Breast epithelium (tissue), 4 donors: ENCODE measurements at regions not wholly inside any gene's neighbourhood (a gene's known extent, or its start where the extent isn't known, plus 50 kb on each side); places are given as distances from the start of the nearest gene placed in this dataset.

Experiments used
- DNase-seq, 2 donors: peaks; one replicate each; pipeline ENCODE4 v3.0.0-alpha.2; 2019; ENCODE audit warnings: low spot score in 2 of 2
- H3K27ac ChIP-seq, 2 donors: fragments of 200-600 bp; sonication (generic) in 1 of 2; one replicate each; pipeline ENCODE4 v1.5.1; 2016 to 2019; ENCODE audit warnings: mild to moderate bottlenecking in 1 of 2
- H3K27me3 ChIP-seq, 2 donors: fragments of 200-600 bp; sonication (generic) in 1 of 2; one replicate each; pipeline versions ENCODE4 v1.5.1 to v1.6.0; 2017 to 2019; ENCODE audit warnings: control low read depth in 1 of 2, mild to moderate bottlenecking in 1 of 2
- H3K36me3 ChIP-seq: fragments of 200-600 bp; one replicate; pipeline ENCODE4 v1.5.1; 2019
- H3K4me1 ChIP-seq, 2 donors: fragments of 200-600 bp; sonication (generic); one replicate each; pipeline ENCODE4 v1.5.1; 2016 to 2019; ENCODE audit warnings: control low read depth in 1 of 2
- H3K4me3 ChIP-seq, 3 donors: fragments of 200-600 bp; sonication (generic); 1 replicate in 2 of 3; 2 replicates in 1 of 3; pipeline ENCODE4 v1.5.1; 2016 to 2019; ENCODE audit warnings: mild to moderate bottlenecking in 3 of 3, moderate library complexity in 2 of 3
- H3K9me3 ChIP-seq, 2 donors: fragments of 200-600 bp; sonication (generic) in 1 of 2; one replicate each; pipeline ENCODE4 v1.5.1; 2016 to 2019; ENCODE audit warnings: control low read depth in 1 of 2
- CTCF ChIP-seq, 3 donors: fragments of 450-650 bp; IDR thresholded peaks; one replicate each; pipeline ENCODE4 v1.5.1; 2016 to 2017; ENCODE audit warnings: antibody characterized with exemption in 3 of 3, mild to moderate bottlenecking in 3 of 3, moderate library complexity in 3 of 3
- POLR2A ChIP-seq: fragments of 450-650 bp; IDR thresholded peaks from one replicate; pipeline ENCODE4 v1.6.1; 2016; ENCODE audit warnings: antibody characterized with exemption, mild to moderate bottlenecking, moderate library complexity
- POLR2AphosphoS5 ChIP-seq, 3 donors: sonication (generic); formaldehyde crosslinking; IDR thresholded peaks; one replicate each; pipeline ENCODE4 v1.6.1; 2017; ENCODE audit warnings: antibody characterized with exemption in 3 of 3
- intact Hi-C: fragments of 100-400 bp; cut with DNase I; formaldehyde crosslinking; loops from one replicate; pipeline ENCODE4 v1.15.1; 2023; ENCODE audit warnings: low total_unique reads

DNA sequence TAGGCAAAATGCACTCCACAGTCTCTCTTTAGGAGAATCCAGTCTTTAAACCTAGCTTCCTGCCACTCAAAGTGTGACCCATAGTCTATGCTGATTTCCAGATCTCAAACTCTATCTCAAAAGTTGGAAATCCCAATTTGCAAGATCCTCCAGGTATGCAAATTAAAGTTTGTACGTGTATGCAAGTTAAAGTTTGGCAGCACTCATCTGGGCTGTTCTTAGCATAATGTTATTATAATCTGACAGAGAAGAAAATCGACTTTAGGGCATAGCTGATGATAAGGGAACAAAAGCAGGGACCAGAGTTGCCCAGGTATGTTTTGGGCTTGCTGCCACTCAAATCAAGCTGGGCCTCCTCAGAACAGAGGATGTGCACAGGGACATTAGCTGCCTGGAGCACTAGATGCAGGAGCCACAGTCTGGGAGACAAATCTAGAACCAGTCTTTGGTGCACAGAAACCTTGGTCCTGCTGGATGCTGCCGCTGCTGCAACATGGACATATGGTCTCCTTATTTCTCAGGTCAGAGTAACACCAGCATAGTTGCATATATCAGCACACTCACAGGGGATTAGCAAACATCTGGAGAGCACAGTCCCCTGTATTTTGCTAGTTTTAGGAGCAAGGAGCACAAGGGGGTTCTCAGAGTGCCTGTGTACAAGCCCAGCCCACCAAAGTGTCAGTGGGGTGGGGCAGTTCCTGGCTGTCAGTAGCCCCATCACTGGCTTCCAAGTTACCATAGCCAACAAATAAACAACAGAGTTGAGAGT, 242.6 kb downstream of the TTC32 start:
- Histone ChIP-seq H3K4me3 (no peak overlapping the region), H3K27ac (no peak overlapping the region), H3K9me3 (no peaks in the 10 kb centered on the region), H3K27me3 (no peaks in the 10 kb centered on the region), H3K4me1 (no peaks in the 10 kb centered on the region), H3K36me3 (no peaks in the 10 kb centered on the region)
- no peak for DNase-seq
- no peak for TF ChIP-seq CTCF (IDR thresholded peaks at IDR 0.05)
- TF ChIP-seq POLR2A = no peak
- intact Hi-C loops = no loop called here

DNA sequence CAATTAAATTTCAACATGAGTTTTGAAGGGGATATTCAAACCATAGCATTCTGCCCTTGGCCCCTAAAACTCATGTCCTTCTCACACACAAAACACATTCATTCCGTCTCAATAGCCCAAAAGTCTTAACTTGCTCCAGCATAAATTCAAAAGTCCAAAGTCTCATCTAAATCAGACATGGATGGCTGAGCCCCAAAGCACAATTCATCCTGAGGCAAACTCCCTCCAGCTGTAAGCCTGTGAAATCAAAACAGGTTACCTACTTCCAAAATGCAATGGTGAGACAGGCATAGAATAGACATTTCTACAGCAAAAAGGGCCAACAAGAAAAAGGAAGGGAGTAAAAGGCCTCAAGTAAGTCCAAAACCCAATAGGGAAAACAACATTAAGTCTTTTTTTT, 245.8 kb downstream of the TTC32 start:
- no peak overlapping the region for H3K27ac ChIP-seq
- TF ChIP-seq POLR2AphosphoS5 (IDR thresholded peaks at IDR 0.05) (no peak), POLR2A (no peak), CTCF (IDR thresholded peaks at IDR 0.05) (no peak)
- no peaks in the 10 kb centered on the region for H3K27me3 ChIP-seq
- no peaks in the 10 kb centered on the region for H3K9me3 ChIP-seq
- H3K4me1 ChIP-seq = no peaks in the 10 kb centered on the region
- DNase-seq = no peak
- H3K4me3 ChIP-seq = no peak overlapping the region
- H3K36me3 ChIP-seq = no peaks in the 10 kb centered on the region
- intact Hi-C loops = no loop called here

DNA sequence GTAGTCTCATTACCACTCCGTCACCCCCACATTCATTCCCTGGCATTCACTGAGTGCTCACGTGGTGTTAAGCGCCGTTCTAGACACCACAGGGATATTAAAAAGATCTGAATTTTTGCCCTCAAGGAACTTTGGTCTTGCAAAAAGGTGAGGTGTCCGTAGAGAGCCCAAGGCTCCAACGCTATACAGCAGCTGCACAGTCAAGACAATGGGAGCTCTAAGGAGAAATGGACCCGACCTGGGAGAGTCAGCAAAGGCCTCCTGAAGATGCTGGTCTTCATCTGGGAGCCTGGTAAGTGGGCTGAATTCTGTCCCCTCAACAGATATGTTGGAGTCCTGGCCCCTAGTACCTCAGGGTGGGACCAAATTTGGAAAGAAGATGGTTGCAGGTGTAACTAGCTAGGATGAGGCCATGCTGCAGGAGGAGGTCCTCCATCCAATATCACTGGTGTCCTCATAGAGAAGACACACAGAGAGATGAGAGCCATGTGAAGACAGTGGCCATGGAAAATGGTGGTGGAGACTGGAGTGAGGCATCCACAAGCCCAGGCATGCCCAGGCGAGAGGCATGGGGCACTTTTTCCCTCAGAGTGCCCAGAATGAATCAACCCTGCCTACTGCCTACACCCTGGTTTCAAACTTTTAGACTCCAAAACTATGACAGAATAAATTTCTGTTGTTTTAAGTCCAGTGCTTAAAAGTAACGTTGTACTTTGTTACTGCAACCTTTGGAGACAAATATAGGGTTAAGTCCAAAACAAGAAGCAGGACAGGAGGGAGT, 247.3 kb downstream of the TTC32 start:
- Histone ChIP-seq H3K9me3 (no peaks in the 10 kb centered on the region), H3K27me3 (no peaks in the 10 kb centered on the region), H3K36me3 (no peaks in the 10 kb centered on the region), H3K4me1 (no peaks in the 10 kb centered on the region), H3K4me3 (no peak overlapping the region), H3K27ac (no peak overlapping the region)
- TF ChIP-seq POLR2A (no peak), POLR2AphosphoS5 (IDR thresholded peaks at IDR 0.05) (no peak), CTCF (IDR thresholded peaks at IDR 0.05) (no peak)
- intact Hi-C loops = no loop called here
- no peak for DNase-seq

GRCh38 chr2:19653509-19653908, 248.3 kb downstream of the TTC32 start:
- TF ChIP-seq POLR2AphosphoS5 (IDR thresholded peaks at IDR 0.05) (no peak), CTCF (IDR thresholded peaks at IDR 0.05) (no peak), POLR2A (no peak)
- Histone ChIP-seq H3K4me1 (no peaks in the 10 kb centered on the region), H3K27me3 (no peaks in the 10 kb centered on the region), H3K27ac (no peak overlapping the region), H3K36me3 (no peaks in the 10 kb centered on the region), H3K4me3 (no peak overlapping the region), H3K9me3 (no peaks in the 10 kb centered on the region)
- no peak for DNase-seq
- intact Hi-C loops = no loop called here

GRCh38 chr2:19652811-19653210, 249.0 kb downstream of the TTC32 start:
- no peaks in the 10 kb centered on the region for H3K4me1 ChIP-seq
- H3K4me3 ChIP-seq = no peak overlapping the region
- H3K9me3 ChIP-seq = no peaks in the 10 kb centered on the region
- no peak overlapping the region for H3K27ac ChIP-seq
- no peak for DNase-seq
- no peaks in the 10 kb centered on the region for H3K27me3 ChIP-seq
- no peaks in the 10 kb centered on the region for H3K36me3 ChIP-seq
- intact Hi-C loops = no loop called here
- TF ChIP-seq POLR2A = no peak
- TF ChIP-seq CTCF (IDR thresholded peaks at IDR 0.05) = no peak
- no peak for TF ChIP-seq POLR2AphosphoS5 (IDR thresholded peaks at IDR 0.05)
